Caco-2 (cell line): ENCODE measurements at regions not wholly inside any gene's neighbourhood (a gene's known extent, or its start where the extent isn't known, plus 50 kb on each side); places are given as distances from the start of the nearest gene placed in this dataset.

Experiments used
- BruUV-seq: library from RNA; stranded (reverse); fragments of 400-500 nt; replicated peaks from 2 replicates; lab custom pipeline; 2021; lab: Mats Ljungman, UMichigan
- CTCF ChIA-PET: fragments of 300-600 bp; sonication (Branson Sonifier 250); formaldehyde crosslinking; loops from one replicate; lab custom pipeline; 2022; ENCODE audit warnings: antibody characterized with exemption; lab: Charles Lee
- POLR2A ChIA-PET: fragments of 300-600 bp; sonication (Branson Sonifier 250); formaldehyde crosslinking; loops from one replicate; lab custom pipeline; 2022; ENCODE audit warnings: antibody characterized with exemption; lab: Charles Lee
- DNase-seq, 2 experiments: peaks; one replicate each; pipeline versions ENCODE4 v3.0.0 to v3.0.0-alpha.2; 2020 to 2022
- H3K27me3 ChIP-seq: replicated peaks from 2 replicates; pipeline ENCODE4 v1.6.0; 2011; ENCODE audit warnings: low read length; ENCODE audit not compliant: control insufficient read depth, insufficient read depth
- H3K36me3 ChIP-seq: 2 replicates; pipeline ENCODE4 v1.5.1; 2011; ENCODE audit warnings: low read length; ENCODE audit not compliant: control insufficient read depth, insufficient read depth
- H3K4me1 ChIP-seq: fragments of 250-450 bp; sonication (Bioruptor Pico); 2 replicates; pipeline ENCODE4 v1.5.1; 2020; ENCODE audit warnings: mild to moderate bottlenecking
- H3K4me3 ChIP-seq: 2 replicates; pipeline ENCODE4 v1.5.1; 2011; ENCODE audit warnings: low read depth, mild to moderate bottlenecking, control low read depth, low read length
- H3K9me3 ChIP-seq: fragments of 250-450 bp; sonication (Bioruptor Pico); 2 replicates; pipeline ENCODE4 v1.5.1; 2020; ENCODE audit warnings: mild to moderate bottlenecking, moderate library complexity
- H3K27ac Mint-ChIP-seq: one replicate; pipeline ENCODE4 v1.8.0; 2022; ENCODE audit warnings: mixed read lengths; ENCODE audit not compliant: unreplicated experiment
- H3K27me3 Mint-ChIP-seq: one replicate; pipeline ENCODE4 v1.8.0; 2022; ENCODE audit warnings: mixed read lengths; ENCODE audit not compliant: insufficient read depth, unreplicated experiment
- H3K36me3 Mint-ChIP-seq: one replicate; pipeline ENCODE4 v1.8.0; 2022; ENCODE audit warnings: mild to moderate bottlenecking, mixed read lengths; ENCODE audit not compliant: insufficient read depth, unreplicated experiment
- H3K4me1 Mint-ChIP-seq: one replicate; pipeline ENCODE4 v1.8.0; 2022; ENCODE audit warnings: low read depth, mixed read lengths; ENCODE audit not compliant: unreplicated experiment
- H3K4me3 Mint-ChIP-seq: one replicate; pipeline ENCODE4 v1.8.0; 2022; ENCODE audit warnings: mild to moderate bottlenecking, moderate library complexity, mixed read lengths; ENCODE audit not compliant: unreplicated experiment
- H3K9me3 Mint-ChIP-seq: one replicate; pipeline ENCODE4 v1.8.0; 2022; ENCODE audit warnings: mixed read lengths; ENCODE audit not compliant: unreplicated experiment
- intact Hi-C: fragments of 100-400 bp; cut with micrococcal nuclease; formaldehyde crosslinking; loops from one replicate; pipeline ENCODE4 v1.10.0; 2022; ENCODE audit not compliant: unreplicated experiment
- TF ChIP-seq, protein P1 (sequence below), 2 experiments: fragments of 200-600 bp in 1 of 2; IDR thresholded peaks; 1 replicate in 1 of 2; 2 replicates in 1 of 2; pipeline versions ENCODE4 v1.5.1 to v1.8.0; 2011 to 2022; ENCODE audit warnings: antibody characterized with exemption in 1 of 2, control low read depth in 1 of 2, inconsistent platforms in 1 of 2, low read depth in 1 of 2, low read length in 1 of 2, mild to moderate bottlenecking in 1 of 2, moderate library complexity in 1 of 2; ENCODE audit not compliant: insufficient read depth in 1 of 2, severe bottlenecking in 1 of 2, unreplicated experiment in 1 of 2

DNA sequence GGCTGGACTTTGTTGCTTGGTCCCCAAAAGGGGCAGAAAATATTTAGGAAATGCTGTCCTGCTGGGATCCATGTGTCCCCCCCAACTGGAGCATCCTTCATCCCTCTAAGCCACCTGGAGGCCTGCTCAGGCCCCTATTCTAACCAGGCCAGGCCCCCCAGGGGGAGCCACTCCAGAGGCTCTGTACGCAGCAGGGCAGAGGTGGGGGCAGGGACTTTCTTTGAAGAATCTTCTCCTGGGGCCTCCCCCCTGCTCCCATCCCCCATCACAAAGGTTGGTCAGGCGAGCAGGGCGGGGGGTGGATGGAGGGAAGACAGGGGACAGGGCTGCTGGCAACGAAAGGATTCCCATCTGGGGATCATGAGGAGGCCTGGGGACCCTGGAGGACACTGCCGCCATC lies 170.8 kb downstream of the MN1 start:
- POLR2A ChIA-PET: no interaction called here
- H3K27me3 Mint-ChIP-seq: no peaks in the 10 kb centered on the region
- no peaks in the 10 kb centered on the region for H3K36me3 Mint-ChIP-seq
- Histone ChIP-seq H3K36me3 (no peaks in the 10 kb centered on the region), H3K4me1 (peaks cover 15% of the 10 kb centered on the region), H3K4me3 (no peak overlapping the region), H3K27me3 (no peaks in the 10 kb centered on the region), H3K9me3 (no peaks in the 10 kb centered on the region)
- H3K4me1 Mint-ChIP-seq: peaks cover 7% of the 10 kb centered on the region
- no peak for DNase-seq
- H3K9me3 Mint-ChIP-seq: peaks cover 9% of the 10 kb centered on the region
- TF ChIP-seq, protein P1, sequence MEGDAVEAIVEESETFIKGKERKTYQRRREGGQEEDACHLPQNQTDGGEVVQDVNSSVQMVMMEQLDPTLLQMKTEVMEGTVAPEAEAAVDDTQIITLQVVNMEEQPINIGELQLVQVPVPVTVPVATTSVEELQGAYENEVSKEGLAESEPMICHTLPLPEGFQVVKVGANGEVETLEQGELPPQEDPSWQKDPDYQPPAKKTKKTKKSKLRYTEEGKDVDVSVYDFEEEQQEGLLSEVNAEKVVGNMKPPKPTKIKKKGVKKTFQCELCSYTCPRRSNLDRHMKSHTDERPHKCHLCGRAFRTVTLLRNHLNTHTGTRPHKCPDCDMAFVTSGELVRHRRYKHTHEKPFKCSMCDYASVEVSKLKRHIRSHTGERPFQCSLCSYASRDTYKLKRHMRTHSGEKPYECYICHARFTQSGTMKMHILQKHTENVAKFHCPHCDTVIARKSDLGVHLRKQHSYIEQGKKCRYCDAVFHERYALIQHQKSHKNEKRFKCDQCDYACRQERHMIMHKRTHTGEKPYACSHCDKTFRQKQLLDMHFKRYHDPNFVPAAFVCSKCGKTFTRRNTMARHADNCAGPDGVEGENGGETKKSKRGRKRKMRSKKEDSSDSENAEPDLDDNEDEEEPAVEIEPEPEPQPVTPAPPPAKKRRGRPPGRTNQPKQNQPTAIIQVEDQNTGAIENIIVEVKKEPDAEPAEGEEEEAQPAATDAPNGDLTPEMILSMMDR (IDR thresholded peaks at IDR 0.05; ENCODE audit: insufficient read depth in 1 of 2, low read depth in 1 of 2, low read length in 1 of 2, severe bottlenecking in 1 of 2, unreplicated experiment in 1 of 2): no peak
- intact Hi-C loops: loop anchor here (10.0 kb wide), 1 partner anchor 174 kb away; the partner anchor contains the start of gene MN1
- CTCF ChIA-PET: no interaction called here
- BruUV-seq: no TSS peak
- no peak overlapping the region for H3K4me3 Mint-ChIP-seq
- no peak overlapping the region for H3K27ac Mint-ChIP-seq

DNA sequence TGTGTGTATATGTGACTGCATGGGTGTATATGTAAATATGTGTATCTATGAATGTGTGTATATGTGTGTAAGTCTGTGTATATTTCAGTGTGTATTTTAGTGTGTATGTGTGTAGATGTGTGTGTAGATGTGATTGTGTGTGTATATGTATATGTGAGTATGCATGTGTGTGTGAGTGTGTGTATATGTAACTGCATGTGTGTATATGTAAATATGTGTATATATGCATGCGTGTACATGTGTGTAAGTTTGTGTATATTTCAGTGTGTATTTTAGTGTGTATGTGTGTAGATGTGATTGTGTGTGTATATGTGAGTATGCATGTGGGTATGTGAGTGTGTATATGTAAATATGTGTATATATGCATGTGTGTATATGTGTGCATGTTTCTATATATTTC lies 169.9 kb downstream of the MN1 start:
- ChIA-PET CTCF (no interaction called here), POLR2A (no interaction called here)
- no peaks in the 10 kb centered on the region for H3K27me3 ChIP-seq
- Mint-ChIP-seq H3K4me1 (peaks cover 7% of the 10 kb centered on the region), H3K27me3 (no peaks in the 10 kb centered on the region), H3K36me3 (no peaks in the 10 kb centered on the region), H3K9me3 (peaks cover 9% of the 10 kb centered on the region), H3K4me3 (no peak overlapping the region), H3K27ac (no peak overlapping the region)
- intact Hi-C loops: loop anchor here (10.0 kb wide), 1 partner anchor 173 kb away; the partner anchor contains the start of gene MN1
- TF ChIP-seq, protein P1 (IDR thresholded peaks at IDR 0.05; ENCODE audit: insufficient read depth in 1 of 2, low read depth in 1 of 2, low read length in 1 of 2, severe bottlenecking in 1 of 2, unreplicated experiment in 1 of 2): no peak
- no peak for DNase-seq
- no peaks in the 10 kb centered on the region for H3K9me3 ChIP-seq
- no peaks in the 10 kb centered on the region for H3K36me3 ChIP-seq
- H3K4me1 ChIP-seq: peaks cover 15% of the 10 kb centered on the region
- no peak overlapping the region for H3K4me3 ChIP-seq
- BruUV-seq: no TSS peak

DNA sequence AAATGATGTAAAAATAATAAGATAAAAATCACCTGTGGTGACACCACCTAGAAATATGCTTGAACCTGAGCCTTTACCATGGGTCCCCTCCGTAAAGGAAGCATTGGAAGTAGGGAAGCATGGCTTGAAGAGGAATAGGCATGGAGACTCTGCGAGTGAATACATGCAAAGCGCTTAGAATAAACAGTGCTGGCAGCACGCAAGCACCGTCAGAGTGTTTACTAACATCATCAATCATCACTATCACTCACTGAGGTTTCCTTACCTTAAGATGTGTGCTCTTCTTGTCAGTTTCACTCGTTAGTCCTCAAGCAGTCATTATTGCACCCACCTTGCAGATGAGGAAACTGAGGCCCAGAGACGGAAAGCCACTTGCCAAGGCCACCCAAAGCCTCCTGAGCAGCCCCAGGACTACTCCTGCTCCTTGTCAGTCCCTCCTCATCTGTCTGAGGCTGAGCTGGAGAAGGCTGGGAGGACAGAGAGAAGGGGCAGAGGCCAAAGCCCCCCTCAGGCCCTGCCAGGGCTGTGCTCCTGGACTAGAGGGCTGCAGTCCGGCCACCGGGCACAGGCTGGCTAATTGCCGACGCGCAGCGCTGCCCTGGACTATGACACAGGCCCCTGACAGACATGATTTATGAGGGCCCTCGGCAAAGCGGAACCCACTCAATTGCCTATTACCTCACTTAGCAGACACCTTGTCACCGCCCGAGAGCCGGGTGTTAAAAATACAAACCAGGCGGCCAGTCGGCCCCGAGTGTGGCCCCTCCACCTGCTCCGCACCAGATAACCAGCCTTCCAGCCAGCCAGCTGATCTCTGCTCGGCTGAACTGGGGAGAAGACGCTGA lies 168.9 kb downstream of the MN1 start:
- H3K4me1 ChIP-seq: peaks cover 15% of the 10 kb centered on the region
- Mint-ChIP-seq H3K27ac (no peak overlapping the region), H3K36me3 (no peaks in the 10 kb centered on the region), H3K9me3 (peaks cover 9% of the 10 kb centered on the region), H3K4me1 (peaks cover 7% of the 10 kb centered on the region), H3K4me3 (no peak overlapping the region), H3K27me3 (no peaks in the 10 kb centered on the region)
- POLR2A ChIA-PET: no interaction called here
- no peaks in the 10 kb centered on the region for H3K9me3 ChIP-seq
- no peaks in the 10 kb centered on the region for H3K27me3 ChIP-seq
- no peaks in the 10 kb centered on the region for H3K36me3 ChIP-seq
- no TSS peak for BruUV-seq
- no peak overlapping the region for H3K4me3 ChIP-seq
- TF ChIP-seq, protein P1 (IDR thresholded peaks at IDR 0.05; ENCODE audit: insufficient read depth in 1 of 2, low read depth in 1 of 2, low read length in 1 of 2, severe bottlenecking in 1 of 2, unreplicated experiment in 1 of 2): no peak
- DNase-seq: peak in 1 of 2 experiments; percentile 59
- intact Hi-C loops: loop anchor here (10.0 kb wide), 1 partner anchor 172 kb away; the partner anchor contains the start of gene MN1
- CTCF ChIA-PET: no interaction called here
